Calu3 (cell line): ENCODE measurements at regions not wholly inside any gene's neighbourhood (a gene's known extent, or its start where the extent isn't known, plus 50 kb on each side); places are given as distances from the start of the nearest gene placed in this dataset.

ENCODE experiments used
- BruUV-seq: library from RNA; stranded (reverse); fragments of 400-500 nt; replicated peaks from 2 replicates; lab custom pipeline; 2021; lab: Mats Ljungman, UMichigan
- CTCF ChIA-PET: fragments of 300-600 bp; sonication (Branson Sonifier 250); formaldehyde crosslinking; loops from one replicate; lab custom pipeline; 2022; ENCODE audit warnings: antibody characterized with exemption; lab: Charles Lee
- DNase-seq: peaks from one replicate; pipeline ENCODE4 v3.0.0; 2022
- H3K27ac Mint-ChIP-seq: one replicate; pipeline ENCODE4 v1.8.0; 2022; ENCODE audit warnings: mixed read lengths; ENCODE audit not compliant: unreplicated experiment
- H3K27me3 Mint-ChIP-seq: one replicate; pipeline ENCODE4 v1.8.0; 2022; ENCODE audit warnings: mixed read lengths; ENCODE audit not compliant: unreplicated experiment
- H3K36me3 Mint-ChIP-seq: one replicate; pipeline ENCODE4 v1.8.0; 2022; ENCODE audit warnings: mild to moderate bottlenecking, moderate library complexity, mixed read lengths; ENCODE audit not compliant: insufficient read depth, unreplicated experiment
- H3K4me1 Mint-ChIP-seq: one replicate; pipeline ENCODE4 v1.8.0; 2022; ENCODE audit warnings: mild to moderate bottlenecking, low read depth, mixed read lengths; ENCODE audit not compliant: unreplicated experiment
- H3K4me3 Mint-ChIP-seq: one replicate; pipeline ENCODE4 v1.8.0; 2022; ENCODE audit warnings: mild to moderate bottlenecking, low read depth, moderate library complexity, mixed read lengths; ENCODE audit not compliant: unreplicated experiment
- H3K9me3 Mint-ChIP-seq: one replicate; pipeline ENCODE4 v1.8.0; 2022; ENCODE audit warnings: low read depth, mixed read lengths; ENCODE audit not compliant: unreplicated experiment
- intact Hi-C: fragments of 100-400 bp; cut with micrococcal nuclease; formaldehyde crosslinking; loops from one replicate; pipeline ENCODE4 v1.10.0; 2022; ENCODE audit not compliant: unreplicated experiment
- TF ChIP-seq, protein P1 (sequence below): fragments of 200-600 bp; IDR thresholded peaks from one replicate; pipeline ENCODE4 v1.8.0; 2022; ENCODE audit warnings: antibody characterized with exemption; ENCODE audit not compliant: unreplicated experiment

DNA sequence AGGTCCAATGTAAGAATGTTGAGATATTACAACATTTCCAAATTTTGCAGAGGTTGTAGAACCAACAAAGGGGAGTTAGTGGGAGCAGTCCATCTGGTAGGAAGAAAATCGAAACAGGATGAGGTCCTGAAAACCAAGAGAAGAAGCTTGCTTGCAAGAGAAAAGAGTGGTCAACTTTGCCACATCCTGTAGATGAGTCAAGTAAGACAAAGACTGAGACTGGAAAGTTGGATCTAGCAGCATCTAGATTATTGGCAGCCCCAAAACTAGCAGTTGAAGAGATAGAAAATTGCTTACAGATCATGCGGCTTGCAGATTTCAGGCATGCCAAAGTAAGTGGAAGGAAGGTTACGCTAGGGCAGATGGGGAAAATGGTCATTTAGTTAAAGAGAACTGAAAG is 378.9 kb downstream of the GRB14 start:
- no peak for DNase-seq
- no peaks in the 10 kb centered on the region for H3K36me3 Mint-ChIP-seq
- no peaks in the 10 kb centered on the region for H3K9me3 Mint-ChIP-seq
- no TSS peak for BruUV-seq
- no peak overlapping the region for H3K27ac Mint-ChIP-seq
- H3K4me3 Mint-ChIP-seq, result no peak overlapping the region
- H3K4me1 Mint-ChIP-seq, result no peaks in the 10 kb centered on the region
- no peaks in the 10 kb centered on the region for H3K27me3 Mint-ChIP-seq
- intact Hi-C loops, result no loop called here
- TF ChIP-seq, protein P1, sequence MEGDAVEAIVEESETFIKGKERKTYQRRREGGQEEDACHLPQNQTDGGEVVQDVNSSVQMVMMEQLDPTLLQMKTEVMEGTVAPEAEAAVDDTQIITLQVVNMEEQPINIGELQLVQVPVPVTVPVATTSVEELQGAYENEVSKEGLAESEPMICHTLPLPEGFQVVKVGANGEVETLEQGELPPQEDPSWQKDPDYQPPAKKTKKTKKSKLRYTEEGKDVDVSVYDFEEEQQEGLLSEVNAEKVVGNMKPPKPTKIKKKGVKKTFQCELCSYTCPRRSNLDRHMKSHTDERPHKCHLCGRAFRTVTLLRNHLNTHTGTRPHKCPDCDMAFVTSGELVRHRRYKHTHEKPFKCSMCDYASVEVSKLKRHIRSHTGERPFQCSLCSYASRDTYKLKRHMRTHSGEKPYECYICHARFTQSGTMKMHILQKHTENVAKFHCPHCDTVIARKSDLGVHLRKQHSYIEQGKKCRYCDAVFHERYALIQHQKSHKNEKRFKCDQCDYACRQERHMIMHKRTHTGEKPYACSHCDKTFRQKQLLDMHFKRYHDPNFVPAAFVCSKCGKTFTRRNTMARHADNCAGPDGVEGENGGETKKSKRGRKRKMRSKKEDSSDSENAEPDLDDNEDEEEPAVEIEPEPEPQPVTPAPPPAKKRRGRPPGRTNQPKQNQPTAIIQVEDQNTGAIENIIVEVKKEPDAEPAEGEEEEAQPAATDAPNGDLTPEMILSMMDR, result no peak
- CTCF ChIA-PET, result no interaction called here

DNA sequence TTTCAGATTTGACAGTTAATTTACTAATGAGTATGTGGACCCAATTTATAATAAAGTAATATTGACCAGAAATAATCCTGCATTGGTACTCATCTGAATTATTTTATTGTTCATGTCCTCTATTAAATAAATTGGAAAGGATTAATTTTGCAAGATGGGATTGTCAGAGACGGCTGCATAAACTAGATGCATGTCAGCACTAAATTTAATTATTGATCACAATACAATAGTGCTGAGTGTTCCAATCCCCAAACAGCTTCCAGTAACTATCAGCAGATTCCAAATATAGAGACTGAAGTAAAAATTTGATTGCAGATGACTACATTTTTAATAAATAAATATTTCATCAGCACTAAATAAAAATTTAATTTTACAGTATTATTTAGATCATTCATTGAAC is 387.2 kb downstream of the GRB14 start:
- Mint-ChIP-seq H3K4me1 (no peaks in the 10 kb centered on the region), H3K4me3 (no peak overlapping the region), H3K27me3 (no peaks in the 10 kb centered on the region), H3K9me3 (no peaks in the 10 kb centered on the region), H3K27ac (no peak overlapping the region), H3K36me3 (no peaks in the 10 kb centered on the region)
- TF ChIP-seq, protein P1, result no peak
- DNase-seq, result no peak
- intact Hi-C loops, result no loop called here
- BruUV-seq, result no TSS peak
- CTCF ChIA-PET, result no interaction called here

DNA sequence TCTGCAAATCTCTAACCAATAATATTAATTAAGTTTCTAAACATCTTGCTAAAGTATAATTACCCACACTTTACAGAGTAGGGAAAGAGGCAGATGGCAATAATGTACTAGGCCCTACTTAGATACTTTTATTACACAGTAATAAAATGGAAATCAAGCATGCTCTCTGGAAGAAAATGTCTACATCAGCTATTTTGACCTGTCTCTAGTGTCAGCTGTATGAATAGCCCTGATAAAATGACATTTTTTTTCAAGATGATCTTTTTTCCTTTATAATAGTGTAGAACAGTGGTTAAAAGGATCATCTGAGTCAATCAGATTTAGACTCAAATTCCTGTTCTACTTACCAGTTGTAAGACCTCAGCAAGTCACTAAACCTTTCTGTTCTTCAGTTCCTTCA is 397.3 kb downstream of the GRB14 start:
- BruUV-seq, result no TSS peak
- Mint-ChIP-seq H3K4me1 (no peaks in the 10 kb centered on the region), H3K27ac (no peak overlapping the region), H3K36me3 (no peaks in the 10 kb centered on the region), H3K9me3 (no peaks in the 10 kb centered on the region), H3K27me3 (no peaks in the 10 kb centered on the region), H3K4me3 (no peak overlapping the region)
- intact Hi-C loops, result no loop called here
- CTCF ChIA-PET, result no interaction called here
- DNase-seq, result no peak
- TF ChIP-seq, protein P1, result no peak

DNA sequence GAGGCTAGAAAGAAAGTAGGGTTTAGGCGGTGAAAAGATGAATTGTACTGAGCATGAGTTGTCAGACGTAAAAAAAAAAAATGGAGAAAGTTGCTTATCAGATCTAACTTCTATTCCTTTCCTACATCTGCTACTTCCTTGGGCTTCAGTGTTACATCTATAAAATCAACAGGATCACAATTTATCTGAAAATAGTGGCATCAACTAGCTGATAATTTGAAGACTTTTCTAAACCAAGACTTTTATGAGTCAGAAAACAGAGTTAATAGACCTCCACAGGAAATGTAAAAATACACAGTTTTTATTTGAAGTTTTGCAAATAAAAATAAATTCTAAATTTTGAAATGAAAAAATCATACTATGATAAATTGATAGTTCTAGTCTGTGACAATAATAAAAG is 399.8 kb downstream of the GRB14 start:
- no peaks in the 10 kb centered on the region for H3K36me3 Mint-ChIP-seq
- no peaks in the 10 kb centered on the region for H3K9me3 Mint-ChIP-seq
- no peak overlapping the region for H3K4me3 Mint-ChIP-seq
- H3K27ac Mint-ChIP-seq, result no peak overlapping the region
- intact Hi-C loops, result no loop called here
- TF ChIP-seq, protein P1, result no peak
- no peaks in the 10 kb centered on the region for H3K4me1 Mint-ChIP-seq
- DNase-seq, result no peak
- BruUV-seq, result no TSS peak
- H3K27me3 Mint-ChIP-seq, result no peaks in the 10 kb centered on the region
- CTCF ChIA-PET, result no interaction called here

DNA sequence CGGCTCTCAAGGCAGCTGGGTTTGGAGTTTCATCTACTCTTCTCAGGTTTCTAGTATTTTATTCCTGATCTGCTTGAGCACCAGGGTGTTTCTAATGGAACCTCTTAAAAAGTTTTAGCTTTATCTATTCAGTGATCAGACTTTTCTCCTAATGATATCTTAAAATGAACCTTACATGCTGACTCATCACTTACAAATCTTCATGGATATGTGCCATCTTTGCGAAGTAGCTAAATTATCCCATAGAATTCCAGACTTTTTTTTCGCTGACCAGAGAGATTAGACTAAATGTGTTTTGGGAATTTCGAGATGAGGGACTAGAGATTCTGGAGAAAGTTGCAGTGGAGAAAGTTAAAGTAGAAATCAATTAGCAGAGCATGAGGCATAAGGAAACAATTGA is 401.0 kb downstream of the GRB14 start:
- no peaks in the 10 kb centered on the region for H3K9me3 Mint-ChIP-seq
- CTCF ChIA-PET, result no interaction called here
- TF ChIP-seq, protein P1, result no peak
- no peaks in the 10 kb centered on the region for H3K4me1 Mint-ChIP-seq
- no peak overlapping the region for H3K4me3 Mint-ChIP-seq
- no peaks in the 10 kb centered on the region for H3K27me3 Mint-ChIP-seq
- DNase-seq, result no peak
- BruUV-seq, result no TSS peak
- intact Hi-C loops, result no loop called here
- H3K27ac Mint-ChIP-seq, result no peak overlapping the region
- no peaks in the 10 kb centered on the region for H3K36me3 Mint-ChIP-seq
